ENCODE measurements at regions not wholly inside any gene's neighbourhood (a gene's known extent, or its start where the extent isn't known, plus 50 kb on each side); places are given as distances from the start of the nearest gene placed in this dataset.

- no peaks in the 10 kb centered on the region for H3K9me3 Mint-ChIP-seq
- no peak overlapping the region for H3K27ac Mint-ChIP-seq
- no peaks in the 10 kb centered on the region for H3K4me1 Mint-ChIP-seq (ENCODE audit: low read depth)
- no peak overlapping the region for H3K4me3 Mint-ChIP-seq (ENCODE audit: low read depth)
- intact Hi-C loops (cut with micrococcal nuclease), result no loop called here
- no peaks in the 10 kb centered on the region for H3K27me3 Mint-ChIP-seq (ENCODE audit: low read depth)
- no peak for DNase-seq (ENCODE audit: low spot score)
- H3K36me3 Mint-ChIP-seq (ENCODE audit: low read depth), result no peaks in the 10 kb centered on the region
These were observed 156.8 kb upstream of the GPR26 start for GRCh38 chr10:123509338-123509737.

DNA sequence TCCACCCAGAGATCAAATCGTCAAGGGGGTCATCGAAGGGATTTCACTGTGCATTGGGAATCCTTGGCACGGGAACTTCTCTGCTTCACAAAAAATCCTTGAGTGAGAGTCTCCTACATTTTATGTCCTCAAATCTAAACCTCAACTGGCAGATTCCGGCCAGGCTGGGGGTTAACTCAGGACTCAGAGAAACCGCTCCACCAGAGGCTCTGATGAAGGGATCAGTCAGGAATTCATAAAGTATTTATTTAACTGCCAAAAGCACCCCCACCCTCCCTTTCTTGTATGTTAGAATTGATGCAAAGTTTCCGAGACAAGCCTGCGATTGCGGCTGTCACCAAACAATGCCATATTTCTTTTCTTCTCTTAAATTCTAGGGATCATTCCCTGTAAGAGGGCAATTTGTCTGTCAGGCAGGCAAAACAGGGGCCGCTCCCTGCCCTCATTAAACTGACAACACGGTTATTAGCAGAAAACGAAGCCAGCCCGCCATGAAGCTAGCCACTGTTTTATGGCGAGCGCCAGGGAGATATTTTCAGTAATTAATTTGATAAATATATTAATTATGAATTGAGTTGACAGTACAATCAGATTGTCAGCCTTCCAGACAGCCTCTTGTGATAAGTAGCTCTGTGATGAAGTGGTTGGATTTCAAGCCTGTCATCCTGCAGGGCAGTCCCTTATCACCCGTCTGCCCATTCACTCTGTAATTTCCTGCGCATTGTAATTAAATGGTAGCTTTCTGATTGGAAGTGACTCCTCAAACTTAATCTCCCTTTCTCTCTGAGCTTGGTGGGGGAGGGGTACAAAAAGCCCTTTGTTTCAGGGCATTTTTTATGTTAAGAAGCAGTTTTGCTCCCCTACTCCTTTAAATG lies 153.0 kb upstream of the GPR26 start:
- Mint-ChIP-seq H3K4me3 (ENCODE audit: low read depth) (no peak overlapping the region), H3K4me1 (ENCODE audit: low read depth) (no peaks in the 10 kb centered on the region), H3K27ac (no peak overlapping the region), H3K9me3 (no peaks in the 10 kb centered on the region), H3K27me3 (ENCODE audit: low read depth) (peaks cover 3% of the 10 kb centered on the region), H3K36me3 (ENCODE audit: low read depth) (no peaks in the 10 kb centered on the region)
- DNase-seq (ENCODE audit: low spot score), result no peak
- intact Hi-C loops (cut with micrococcal nuclease), result no loop called here

GRCh38 chr10:123513870-123514269 lies 152.3 kb upstream of the GPR26 start:
- Mint-ChIP-seq H3K4me3 (ENCODE audit: low read depth) (no peak overlapping the region), H3K4me1 (ENCODE audit: low read depth) (no peaks in the 10 kb centered on the region), H3K27ac (no peak overlapping the region), H3K36me3 (ENCODE audit: low read depth) (no peaks in the 10 kb centered on the region), H3K9me3 (no peaks in the 10 kb centered on the region), H3K27me3 (ENCODE audit: low read depth) (peaks cover 3% of the 10 kb centered on the region)
- intact Hi-C loops (cut with micrococcal nuclease), result no loop called here
- no peak for DNase-seq (ENCODE audit: low spot score)

GRCh38 chr10:123514996-123515395 lies 151.2 kb upstream of the GPR26 start:
- peaks cover 3% of the 10 kb centered on the region for H3K27me3 Mint-ChIP-seq (ENCODE audit: low read depth)
- no peaks in the 10 kb centered on the region for H3K36me3 Mint-ChIP-seq (ENCODE audit: low read depth)

DNA sequence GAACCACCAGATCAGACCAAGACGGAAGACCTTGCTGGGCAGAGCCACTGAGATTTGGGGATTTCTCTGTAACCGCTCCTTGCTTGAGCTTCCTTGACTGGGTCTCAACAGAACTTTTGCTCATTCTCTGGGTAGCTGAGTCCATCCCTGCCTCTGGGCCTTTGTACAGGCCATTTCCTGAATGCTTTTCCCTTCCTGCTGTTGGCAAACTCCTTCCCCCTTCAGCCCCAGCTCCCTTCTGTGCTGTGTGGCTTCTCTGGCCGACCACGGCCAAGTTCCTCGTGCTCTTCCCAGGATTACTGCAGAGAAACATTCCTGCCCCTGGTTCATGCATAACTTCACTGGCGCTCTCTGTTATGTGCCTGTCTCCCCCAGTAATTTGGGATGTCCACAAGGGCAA lies 150.5 kb upstream of the GPR26 start:
- intact Hi-C loops (cut with micrococcal nuclease), result no loop called here
- no peak overlapping the region for H3K27ac Mint-ChIP-seq

More at GRCh38 chr10:123514996-123515395, 151.2 kb upstream of the GPR26 start:
- H3K4me1 Mint-ChIP-seq (ENCODE audit: low read depth), result no peaks in the 10 kb centered on the region
- no peak overlapping the region for H3K27ac Mint-ChIP-seq
- H3K4me3 Mint-ChIP-seq (ENCODE audit: low read depth), result no peak overlapping the region
- intact Hi-C loops (cut with micrococcal nuclease), result no loop called here
- H3K9me3 Mint-ChIP-seq, result no peaks in the 10 kb centered on the region
- no peak for DNase-seq (ENCODE audit: low spot score)

DNA sequence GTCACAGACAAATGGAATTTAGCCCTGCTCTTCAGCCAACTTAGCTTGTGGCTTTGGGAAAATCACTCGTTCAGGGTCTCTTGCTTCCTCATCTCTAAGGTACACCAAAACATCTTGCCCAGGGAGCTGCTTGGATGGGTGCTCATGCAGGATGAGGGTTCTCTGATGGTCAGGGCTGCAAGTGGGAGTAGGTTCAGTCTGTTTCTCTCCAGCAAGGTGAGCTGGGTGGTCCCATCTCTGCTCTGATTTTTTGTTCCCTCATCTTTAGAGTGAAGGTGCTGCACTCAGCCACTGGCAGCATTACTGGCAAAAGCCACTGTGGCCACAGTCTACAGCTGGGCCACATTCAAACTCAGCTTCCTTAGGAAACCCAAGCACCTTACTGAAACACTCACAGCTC lies 149.9 kb upstream of the GPR26 start:
- H3K36me3 Mint-ChIP-seq (ENCODE audit: low read depth), result no peaks in the 10 kb centered on the region
- H3K27ac Mint-ChIP-seq, result no peak overlapping the region
- H3K4me3 Mint-ChIP-seq (ENCODE audit: low read depth), result no peak overlapping the region
- H3K9me3 Mint-ChIP-seq, result no peaks in the 10 kb centered on the region
- H3K4me1 Mint-ChIP-seq (ENCODE audit: low read depth), result no peaks in the 10 kb centered on the region
- H3K27me3 Mint-ChIP-seq (ENCODE audit: low read depth), result peaks cover 3% of the 10 kb centered on the region
- no peak for DNase-seq (ENCODE audit: low spot score)
- intact Hi-C loops (cut with micrococcal nuclease), result no loop called here

More for the DNA sequence above, 150.5 kb upstream of the GPR26 start:
- H3K4me1 Mint-ChIP-seq (ENCODE audit: low read depth), result no peaks in the 10 kb centered on the region
- DNase-seq (ENCODE audit: low spot score), result no peak
- H3K9me3 Mint-ChIP-seq, result no peaks in the 10 kb centered on the region
- H3K27me3 Mint-ChIP-seq (ENCODE audit: low read depth), result peaks cover 3% of the 10 kb centered on the region
- no peak overlapping the region for H3K4me3 Mint-ChIP-seq (ENCODE audit: low read depth)
- H3K36me3 Mint-ChIP-seq (ENCODE audit: low read depth), result no peaks in the 10 kb centered on the region

GRCh38 chr10:123517426-123517825 lies 148.7 kb upstream of the GPR26 start:
- peaks cover 3% of the 10 kb centered on the region for H3K27me3 Mint-ChIP-seq (ENCODE audit: low read depth)
- H3K27ac Mint-ChIP-seq, result no peak overlapping the region
- no peaks in the 10 kb centered on the region for H3K9me3 Mint-ChIP-seq
- no peaks in the 10 kb centered on the region for H3K4me1 Mint-ChIP-seq (ENCODE audit: low read depth)
- H3K36me3 Mint-ChIP-seq (ENCODE audit: low read depth), result no peaks in the 10 kb centered on the region
- H3K4me3 Mint-ChIP-seq (ENCODE audit: low read depth), result no peak overlapping the region
- no peak for DNase-seq (ENCODE audit: low spot score)
- intact Hi-C loops (cut with micrococcal nuclease), result no loop called here

GRCh38 chr10:123517901-123518300 lies 148.3 kb upstream of the GPR26 start:
- intact Hi-C loops (cut with micrococcal nuclease), result no loop called here
- no peak for DNase-seq (ENCODE audit: low spot score)
- Mint-ChIP-seq H3K36me3 (ENCODE audit: low read depth) (no peaks in the 10 kb centered on the region), H3K4me1 (ENCODE audit: low read depth) (no peaks in the 10 kb centered on the region), H3K27ac (no peak overlapping the region), H3K27me3 (ENCODE audit: low read depth) (peaks cover 3% of the 10 kb centered on the region), H3K9me3 (no peaks in the 10 kb centered on the region), H3K4me3 (ENCODE audit: low read depth) (no peak overlapping the region)

DNA sequence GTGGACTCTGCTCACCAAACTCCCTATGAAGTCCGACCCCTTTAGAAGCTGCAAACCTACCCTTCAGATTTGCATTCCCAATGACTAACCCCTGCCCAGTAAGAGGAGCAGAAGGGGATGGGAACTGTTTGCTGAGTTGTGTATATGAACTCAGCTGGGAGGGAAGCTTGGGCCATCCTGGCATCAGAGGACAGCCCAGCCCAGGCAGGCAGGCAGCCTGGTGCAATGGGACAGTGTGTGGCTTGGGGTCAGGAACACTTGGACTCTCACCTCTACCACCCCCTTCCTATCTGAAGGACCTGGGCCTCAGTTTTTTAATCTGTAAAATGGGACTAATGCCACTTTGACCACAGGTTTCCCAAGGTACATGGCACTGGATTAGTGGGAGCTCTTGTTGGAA lies 147.4 kb upstream of the GPR26 start:
- Mint-ChIP-seq H3K4me3 (ENCODE audit: low read depth) (no peak overlapping the region), H3K27me3 (ENCODE audit: low read depth) (peaks cover 3% of the 10 kb centered on the region), H3K4me1 (ENCODE audit: low read depth) (no peaks in the 10 kb centered on the region), H3K27ac (no peak overlapping the region), H3K36me3 (ENCODE audit: low read depth) (no peaks in the 10 kb centered on the region), H3K9me3 (no peaks in the 10 kb centered on the region)
- intact Hi-C loops (cut with micrococcal nuclease), result no loop called here
- no peak for DNase-seq (ENCODE audit: low spot score)

GRCh38 chr10:123519861-123520260 lies 146.3 kb upstream of the GPR26 start:
- H3K27ac Mint-ChIP-seq, result no peak overlapping the region
- H3K4me1 Mint-ChIP-seq (ENCODE audit: low read depth), result no peaks in the 10 kb centered on the region
- H3K9me3 Mint-ChIP-seq, result no peaks in the 10 kb centered on the region
- no peak overlapping the region for H3K4me3 Mint-ChIP-seq (ENCODE audit: low read depth)
- intact Hi-C loops (cut with micrococcal nuclease), result no loop called here
- no peak for DNase-seq (ENCODE audit: low spot score)
- H3K27me3 Mint-ChIP-seq (ENCODE audit: low read depth), result peaks cover 3% of the 10 kb centered on the region
- no peaks in the 10 kb centered on the region for H3K36me3 Mint-ChIP-seq (ENCODE audit: low read depth)

DNA sequence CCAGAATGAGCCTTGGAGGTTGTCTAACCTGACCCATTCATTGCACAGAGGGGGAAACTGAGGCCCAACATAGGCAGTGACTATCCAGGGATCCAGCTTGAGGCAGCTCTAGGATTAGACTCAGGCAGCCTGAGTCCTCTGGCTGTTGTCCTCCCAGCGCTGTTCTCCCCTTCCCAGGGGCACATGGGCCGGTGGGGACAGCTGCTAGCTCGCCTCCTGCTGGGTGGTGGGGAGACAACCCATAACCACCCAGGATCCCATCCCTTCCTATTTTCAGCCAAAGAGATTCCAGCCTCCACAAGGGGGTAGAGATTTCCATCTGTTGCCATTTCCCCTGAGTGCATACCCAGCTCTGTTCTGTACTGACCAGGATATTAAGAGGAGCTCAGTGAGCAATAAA lies 145.1 kb upstream of the GPR26 start:
- H3K27ac Mint-ChIP-seq, result no peak overlapping the region
- no peaks in the 10 kb centered on the region for H3K4me1 Mint-ChIP-seq (ENCODE audit: low read depth)
- H3K4me3 Mint-ChIP-seq (ENCODE audit: low read depth), result no peak overlapping the region
- no peaks in the 10 kb centered on the region for H3K9me3 Mint-ChIP-seq
- intact Hi-C loops (cut with micrococcal nuclease), result no loop called here
- DNase-seq (ENCODE audit: low spot score), result no peak
- no peaks in the 10 kb centered on the region for H3K27me3 Mint-ChIP-seq (ENCODE audit: low read depth)
- H3K36me3 Mint-ChIP-seq (ENCODE audit: low read depth), result no peaks in the 10 kb centered on the region

GRCh38 chr10:123521556-123521955 lies 144.6 kb upstream of the GPR26 start:
- Mint-ChIP-seq H3K4me1 (ENCODE audit: low read depth) (no peaks in the 10 kb centered on the region), H3K27me3 (ENCODE audit: low read depth) (no peaks in the 10 kb centered on the region), H3K9me3 (no peaks in the 10 kb centered on the region), H3K4me3 (ENCODE audit: low read depth) (no peak overlapping the region), H3K36me3 (ENCODE audit: low read depth) (no peaks in the 10 kb centered on the region), H3K27ac (no peak overlapping the region)
- intact Hi-C loops (cut with micrococcal nuclease), result no loop called here
- DNase-seq (ENCODE audit: low spot score), result no peak

DNA sequence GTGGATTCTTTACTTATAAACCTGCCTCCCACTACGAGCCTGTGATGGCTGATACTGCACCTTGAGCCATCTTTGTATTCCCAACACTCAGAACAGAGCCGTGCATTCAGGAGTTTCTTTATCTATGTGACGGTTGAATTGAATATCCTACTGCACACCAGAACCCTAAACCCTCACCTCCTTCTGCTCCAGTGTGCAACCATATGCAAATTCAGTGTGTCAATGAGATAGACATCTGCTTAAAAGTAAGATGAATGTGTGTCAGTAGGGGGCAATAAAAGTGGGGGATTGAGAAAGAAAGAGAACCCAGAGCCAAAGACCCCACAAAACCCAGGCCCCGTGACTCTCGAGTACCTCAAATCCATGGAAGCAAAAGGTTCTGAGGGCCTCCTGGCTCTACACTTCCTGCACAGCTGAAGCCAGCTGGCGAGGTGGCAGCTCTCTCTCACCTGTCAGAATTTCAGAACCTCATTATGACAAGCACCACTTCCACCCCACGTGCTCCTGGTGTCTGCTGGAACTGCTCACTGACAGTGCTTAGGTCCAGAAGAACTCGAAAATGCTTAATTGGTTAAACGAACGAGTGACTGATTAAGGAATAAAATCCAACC lies 143.3 kb upstream of the GPR26 start:
- Mint-ChIP-seq H3K27ac (no peak overlapping the region), H3K9me3 (no peaks in the 10 kb centered on the region), H3K4me1 (ENCODE audit: low read depth) (no peaks in the 10 kb centered on the region), H3K36me3 (ENCODE audit: low read depth) (no peaks in the 10 kb centered on the region), H3K27me3 (ENCODE audit: low read depth) (no peaks in the 10 kb centered on the region), H3K4me3 (ENCODE audit: low read depth) (no peak overlapping the region)
- DNase-seq (ENCODE audit: low spot score), result no peak
- intact Hi-C loops (cut with micrococcal nuclease), result no loop called here

Data from activated T-helper 2 cell treated with anti-CD3 and anti-CD28 coated beads, Interferon-gamma antibody, Interleukin-2, Interleukin-4, amounts not matched to agents 10 μg/mL and 5 μg/mL and 100 μg/mL, durations not matched to agents 14 hours and 24 hours and 36 hours (primary cell).